ENCODE measurements at regions not wholly inside any gene's neighbourhood (a gene's known extent, or its start where the extent isn't known, plus 50 kb on each side); places are given as distances from the start of the nearest gene placed in this dataset.

DNA sequence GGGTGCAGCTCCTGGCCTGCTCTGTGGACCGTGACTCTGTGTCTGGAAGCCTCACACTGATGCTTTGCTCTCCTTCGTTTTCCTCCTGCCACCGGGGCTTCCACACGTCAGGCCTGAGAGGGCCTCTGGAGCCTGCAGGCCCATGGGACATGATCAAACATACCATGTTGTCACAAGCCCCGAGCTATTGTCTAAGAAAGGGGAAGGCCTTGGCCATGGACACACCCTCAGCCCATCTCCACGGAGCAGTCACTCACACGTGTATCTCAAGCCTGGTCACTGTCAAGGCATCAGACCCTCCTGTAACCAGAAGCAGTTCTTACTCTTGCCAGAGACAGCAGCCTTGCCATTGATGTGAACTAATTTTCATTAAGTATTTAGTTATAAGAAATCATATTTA lies 814.1 kb upstream of the SALL3 start:
- DNase-seq: no peak

DNA sequence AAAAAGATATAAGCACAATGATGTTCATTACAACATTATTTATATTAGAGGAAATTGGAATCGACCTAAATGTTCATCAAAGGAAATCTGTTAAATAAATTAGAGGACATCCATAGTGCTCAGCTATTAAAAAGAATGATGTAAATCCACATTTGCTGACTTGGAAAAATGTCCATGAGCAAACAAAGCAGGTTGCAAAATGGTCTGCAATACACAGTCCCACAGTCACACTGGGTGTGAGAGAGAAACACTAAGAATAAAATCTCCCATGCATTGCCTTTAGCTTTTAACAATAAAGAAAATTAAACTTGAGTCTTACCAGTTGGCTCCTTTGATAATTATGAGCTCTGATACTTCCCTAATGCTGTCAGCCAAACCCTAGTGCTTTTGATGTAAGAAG lies 811.1 kb upstream of the SALL3 start:
- DNase-seq: no peak

DNA sequence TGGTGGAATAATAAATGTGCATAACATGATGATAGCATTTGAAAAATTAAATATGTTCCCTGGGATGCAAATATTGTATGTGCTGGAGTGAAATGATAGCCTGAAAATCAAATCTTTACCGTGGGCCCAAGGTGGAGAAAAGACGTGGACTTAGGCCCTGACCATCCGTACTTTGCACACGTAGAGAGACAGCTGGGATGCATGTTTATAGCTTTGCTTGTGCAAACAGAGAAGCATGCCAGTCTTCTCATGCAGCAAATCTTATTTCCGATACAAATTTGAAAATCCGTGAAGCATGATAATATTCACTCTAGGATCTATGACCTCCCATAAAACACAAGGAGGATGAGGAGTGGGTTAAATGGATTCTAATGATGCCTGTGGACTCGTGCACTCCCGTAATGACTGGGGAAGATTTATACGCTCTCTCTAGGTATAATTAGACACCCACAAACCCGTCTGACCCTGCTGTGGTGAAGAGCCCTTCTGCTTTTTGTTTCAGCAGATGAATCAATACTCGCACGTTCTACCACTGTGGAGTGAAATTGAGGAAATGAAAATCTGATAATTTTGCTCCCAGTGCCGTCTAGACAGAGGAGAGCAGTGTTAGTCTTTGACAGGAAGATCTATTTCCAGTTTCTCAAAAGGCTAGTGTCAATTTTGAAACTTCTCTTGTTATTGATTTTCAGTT lies 810.3 kb upstream of the SALL3 start:
- DNase-seq: no peak

DNA sequence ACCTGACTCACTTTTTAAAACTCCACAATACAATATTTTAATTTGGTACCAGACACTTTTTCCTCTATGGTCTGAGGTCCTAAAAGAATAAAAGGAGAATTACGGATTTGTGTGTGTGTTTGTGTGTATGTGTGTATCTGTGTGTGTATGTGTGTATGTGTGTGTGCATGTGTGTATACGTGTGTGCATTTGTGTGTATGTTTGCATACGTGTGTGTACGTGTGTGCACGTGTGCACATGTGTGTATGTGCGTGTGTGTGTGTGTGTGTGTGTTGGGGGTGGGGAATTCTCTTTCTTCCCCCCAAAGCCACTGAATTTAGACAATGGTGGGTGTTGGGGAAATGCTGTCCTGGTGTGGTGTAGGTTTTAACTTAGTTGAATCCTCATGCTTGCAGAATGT lies 807.7 kb upstream of the SALL3 start:
- no peak for DNase-seq

DNA sequence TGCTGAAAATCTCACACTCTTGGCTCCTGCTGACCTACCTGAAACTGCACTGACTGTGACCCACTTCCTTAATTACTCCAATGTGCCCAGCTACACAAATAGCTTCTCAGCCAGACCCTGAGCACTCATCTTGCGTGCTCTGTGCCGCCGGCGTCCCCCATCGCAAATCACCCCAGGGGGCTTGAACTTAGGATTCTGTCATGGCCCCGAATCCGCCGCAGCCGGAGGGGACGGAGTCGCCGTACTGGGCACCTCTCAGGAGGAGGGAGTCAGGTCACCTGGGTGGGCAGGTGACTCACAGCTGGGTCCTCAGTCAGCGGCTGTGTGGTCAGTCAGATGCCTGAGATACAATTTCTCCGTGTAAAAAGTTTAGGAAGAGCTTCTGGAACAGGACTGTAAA lies 804.9 kb upstream of the SALL3 start:
- DNase-seq: no peak

DNA sequence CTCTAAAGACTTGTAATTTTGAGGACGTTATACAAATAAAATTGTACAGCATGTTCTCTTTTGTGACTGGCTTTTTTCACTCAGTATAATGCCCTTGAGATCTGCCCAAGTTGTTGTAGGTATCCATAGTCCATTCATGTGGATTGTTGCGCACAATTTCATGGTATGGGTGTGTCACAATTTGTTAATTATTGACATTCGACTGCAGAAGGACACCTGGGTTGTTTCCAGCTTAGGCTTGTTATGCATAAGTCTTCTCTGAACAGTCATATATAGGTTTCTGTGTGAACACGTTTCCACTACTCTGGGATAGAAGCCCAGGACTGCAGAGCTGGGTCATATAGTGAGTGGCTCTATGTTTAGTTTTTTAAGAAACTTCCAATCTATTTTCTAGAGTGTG lies 800.8 kb upstream of the SALL3 start:
- DNase-seq: no peak

DNA sequence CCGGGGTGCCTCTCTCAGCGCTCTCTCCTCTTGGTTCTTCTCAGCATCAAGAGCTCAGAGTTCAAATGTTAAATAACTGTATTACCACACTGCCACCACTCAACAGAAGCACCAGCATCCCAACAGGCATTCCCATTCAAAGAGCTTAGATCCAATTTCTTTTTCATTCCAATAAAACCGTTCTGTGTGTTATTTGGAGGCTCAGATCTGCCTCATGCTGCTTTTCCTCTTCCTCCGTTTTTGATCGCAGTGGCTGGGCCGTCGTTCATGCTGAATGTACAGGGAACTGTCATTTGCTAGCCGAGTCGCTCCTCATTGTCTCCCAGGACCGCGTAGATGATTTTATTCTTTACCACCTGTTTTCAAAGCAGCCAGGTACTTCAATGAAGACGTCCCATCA lies 798.9 kb upstream of the SALL3 start:
- no peak for DNase-seq

DNA sequence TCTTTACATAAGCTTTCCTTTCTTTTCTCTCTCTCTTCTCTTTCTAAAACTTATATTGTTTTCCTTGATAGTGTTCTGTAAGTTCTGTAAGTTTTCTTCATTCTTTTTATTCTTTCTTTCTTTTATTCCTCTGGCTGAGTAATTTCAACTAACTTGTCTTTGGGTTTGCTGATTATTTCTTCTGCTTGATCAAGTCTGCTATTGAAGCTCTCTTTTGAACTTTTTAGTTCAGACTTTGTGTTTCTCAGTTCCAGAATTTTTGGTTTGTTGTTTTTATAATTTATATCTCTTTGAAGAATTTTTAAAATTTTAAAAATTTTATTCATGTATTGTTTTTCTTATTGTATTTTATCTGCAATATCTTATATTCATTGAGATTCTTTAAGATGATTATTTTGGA lies 795.8 kb upstream of the SALL3 start:
- DNase-seq: no peak

DNA sequence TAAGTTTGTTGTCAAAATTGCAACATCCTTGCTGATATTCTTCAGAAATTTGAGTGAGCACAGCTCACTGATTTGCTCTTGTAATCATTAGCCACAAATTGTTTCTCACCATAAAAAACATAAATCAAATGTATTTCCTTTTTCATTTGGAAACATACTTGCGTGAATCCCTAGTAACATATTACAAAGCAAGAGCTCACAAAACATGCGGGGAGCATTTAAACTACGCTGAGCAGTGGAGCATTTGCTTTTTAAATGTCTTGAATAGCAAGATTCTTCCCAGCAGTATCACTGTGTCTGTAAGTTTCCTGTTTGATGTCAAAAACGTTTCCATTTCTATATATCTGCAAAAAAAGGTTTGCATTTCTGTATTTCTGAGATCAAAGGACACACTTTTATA lies 788.3 kb upstream of the SALL3 start:
- DNase-seq: no peak

DNA sequence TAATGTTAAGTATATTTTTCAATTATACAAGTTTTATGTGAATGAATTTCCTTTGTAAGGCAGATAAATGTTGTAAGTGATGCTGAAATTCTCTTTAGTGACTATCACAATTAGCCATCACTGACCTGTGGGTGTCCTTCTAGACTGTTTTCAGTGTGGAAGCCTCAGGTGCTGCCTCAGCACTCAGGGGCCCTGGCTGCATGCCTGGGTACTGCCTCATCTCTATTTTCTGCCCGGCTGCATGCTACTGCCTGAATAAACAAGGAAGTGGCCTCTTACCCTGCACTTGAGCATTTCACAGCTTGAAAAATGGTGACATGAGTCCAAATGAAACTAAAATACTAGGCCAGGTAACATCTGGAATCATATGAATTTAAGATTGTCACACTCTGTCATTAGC lies 787.6 kb upstream of the SALL3 start:
- DNase-seq: no peak

DNA sequence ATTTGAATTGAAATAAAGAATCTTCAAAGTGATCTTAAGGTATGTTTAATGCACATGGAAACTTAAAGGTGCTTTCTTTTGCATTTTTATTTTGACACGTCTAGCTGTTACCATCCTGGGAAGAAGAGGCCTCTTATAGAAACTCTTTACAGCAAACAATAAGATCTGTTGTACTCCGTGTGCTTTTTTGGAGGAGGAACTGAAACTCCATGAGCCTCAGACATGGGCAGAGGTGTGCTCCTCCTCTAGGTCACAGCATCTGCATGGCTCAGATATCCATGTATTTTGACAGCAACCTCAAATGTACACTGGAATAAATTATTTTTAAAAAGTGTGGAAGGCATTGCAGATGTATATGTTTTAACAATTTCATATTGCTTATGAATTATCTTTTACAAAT lies 783.3 kb upstream of the SALL3 start:
- no peak for DNase-seq

DNA sequence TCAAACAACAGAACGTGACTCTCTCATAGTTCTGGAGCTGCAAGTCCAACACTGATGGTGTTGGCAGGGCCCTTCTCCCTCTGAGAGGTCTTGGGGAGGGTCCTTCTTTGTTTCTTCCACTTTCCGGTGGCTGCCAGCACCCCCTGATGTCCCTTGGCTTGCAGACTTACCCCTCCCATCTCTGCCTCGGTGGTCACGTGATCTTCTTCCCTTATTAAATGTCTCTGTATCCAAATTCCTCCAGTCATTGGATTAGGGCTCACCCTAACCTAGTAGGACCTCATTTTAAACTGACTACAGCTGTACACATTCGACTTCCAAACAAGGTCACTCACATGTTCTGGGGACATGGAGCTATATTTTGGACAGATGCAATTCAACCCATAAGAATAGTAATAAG lies 780.6 kb upstream of the SALL3 start:
- DNase-seq: no peak

DNA sequence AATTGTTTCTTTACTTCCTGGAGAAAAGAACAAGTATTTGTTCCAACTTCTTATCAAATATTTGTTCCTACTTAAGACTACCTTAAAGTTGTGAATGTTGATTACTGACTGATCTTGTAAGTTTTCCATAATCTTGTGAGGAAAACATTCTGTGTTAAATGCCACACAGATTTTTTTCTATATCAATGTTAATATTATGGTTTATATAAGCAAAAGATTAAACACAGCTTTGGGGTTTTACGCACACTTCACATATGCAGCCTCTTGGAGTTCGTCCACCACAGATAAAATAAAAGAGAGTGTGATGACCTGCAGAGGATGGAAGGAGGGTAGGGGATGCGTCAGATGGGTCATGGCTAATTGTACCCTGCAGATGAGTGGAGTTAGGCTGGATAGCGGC lies 780.0 kb upstream of the SALL3 start:
- DNase-seq: no peak

DNA sequence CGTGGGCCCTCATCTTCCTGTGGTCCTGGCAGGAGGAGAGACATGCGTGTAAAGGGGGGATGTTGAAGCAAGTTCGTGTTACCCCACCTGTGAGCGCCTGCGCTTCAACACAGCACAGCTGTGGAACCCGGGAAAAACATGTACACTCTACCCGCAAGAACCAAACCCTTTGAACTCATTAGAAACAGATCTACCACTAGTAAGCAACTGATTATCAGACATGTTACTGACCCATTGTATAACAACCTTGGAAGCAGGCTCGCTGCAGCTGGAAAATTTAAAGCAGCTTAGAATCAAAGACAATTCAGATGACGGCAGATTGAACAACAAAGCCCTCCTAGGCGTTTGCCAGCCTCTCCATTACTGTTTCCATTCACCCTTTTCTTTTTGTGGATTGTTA lies 771.7 kb upstream of the SALL3 start:
- DNase-seq: no peak

DNA sequence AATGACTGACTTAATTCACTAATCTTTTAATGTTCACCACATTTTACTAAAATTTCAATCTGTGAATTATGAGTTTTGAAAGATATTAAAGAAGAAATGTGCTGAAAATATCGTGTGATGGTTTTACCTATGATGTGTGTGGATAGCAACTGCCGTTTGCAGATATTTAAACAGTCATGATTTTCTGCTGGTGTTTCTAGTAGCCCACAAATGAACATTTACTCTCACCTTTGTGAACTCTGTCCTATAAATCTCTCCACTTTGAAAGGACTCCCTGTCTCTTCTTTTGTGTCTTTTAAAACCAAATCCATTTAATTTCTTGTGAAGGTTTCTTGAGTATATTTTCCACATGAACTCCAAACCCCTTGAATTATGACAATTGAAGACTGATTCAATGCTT lies 771.2 kb upstream of the SALL3 start:
- no peak for DNase-seq

DNA sequence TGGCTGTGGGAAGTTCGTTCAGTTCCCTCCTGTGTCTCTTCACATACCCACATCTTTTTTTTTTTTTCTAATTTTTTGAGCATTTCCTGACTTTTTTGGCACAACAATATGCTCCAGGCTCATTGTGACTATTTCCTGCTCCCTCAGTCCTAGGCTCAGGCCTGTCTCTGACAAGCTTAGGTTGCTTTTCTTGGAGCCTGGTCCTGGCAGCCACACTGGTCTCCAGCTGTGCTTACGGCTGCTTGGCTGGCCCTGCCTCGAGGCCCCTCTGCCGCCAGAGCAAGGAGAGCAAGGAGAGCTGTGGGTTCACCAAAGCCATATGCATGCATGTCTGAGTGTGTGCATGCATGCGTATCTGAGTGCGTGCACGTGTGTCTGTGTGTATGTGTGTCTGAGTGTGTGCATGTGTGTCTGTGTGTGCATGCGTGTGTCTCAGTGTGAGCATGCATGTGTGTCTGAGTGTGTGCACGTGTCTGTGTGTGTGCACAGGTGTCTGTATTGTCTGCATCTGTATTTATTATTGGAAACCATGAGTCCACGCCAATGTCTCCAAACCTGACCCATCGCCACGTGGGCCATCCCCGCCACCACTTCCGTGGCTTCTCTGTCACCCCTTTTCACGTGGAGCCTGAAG lies 766.1 kb upstream of the SALL3 start:
- no peak for DNase-seq

DNA sequence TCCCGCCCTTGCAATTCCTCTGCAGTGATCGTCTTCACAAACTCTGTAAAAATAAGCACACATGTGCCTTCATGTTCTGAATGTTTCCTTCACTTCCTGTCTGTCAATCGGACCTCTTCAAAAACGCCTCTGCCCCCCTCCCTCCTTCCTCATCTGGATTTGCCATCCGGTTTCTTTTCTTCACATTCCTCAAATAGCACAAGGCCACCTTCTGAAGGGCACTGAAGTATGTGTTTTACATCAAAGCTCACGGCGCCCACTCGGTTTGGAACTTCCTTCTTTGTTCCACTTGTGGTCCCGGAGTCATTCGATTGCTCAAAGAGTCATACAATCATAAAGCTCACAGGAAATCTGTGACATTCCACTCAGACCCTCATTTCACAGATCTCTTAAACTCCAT lies 758.1 kb upstream of the SALL3 start:
- DNase-seq: no peak

DNA sequence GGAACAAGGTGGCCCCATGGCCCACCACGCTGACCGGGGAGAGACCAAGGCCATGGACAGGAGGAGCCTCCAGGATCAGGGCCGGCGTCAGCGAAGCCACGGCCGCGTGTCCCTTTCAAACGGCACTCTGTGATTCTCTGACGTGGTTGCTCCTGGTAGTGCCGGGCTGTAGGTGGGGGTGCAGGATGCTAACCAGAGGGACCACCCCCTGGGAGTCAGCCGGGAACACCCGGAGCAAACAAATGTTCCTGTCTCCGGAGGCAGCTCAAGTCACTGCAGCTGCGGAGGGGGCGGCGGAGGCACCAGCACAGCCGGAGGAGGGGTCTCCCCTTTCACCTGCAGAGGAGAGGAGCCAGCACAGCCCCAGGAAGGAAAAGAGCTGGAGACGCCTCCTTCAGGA lies 750.6 kb upstream of the SALL3 start:
- DNase-seq: no peak

DNA sequence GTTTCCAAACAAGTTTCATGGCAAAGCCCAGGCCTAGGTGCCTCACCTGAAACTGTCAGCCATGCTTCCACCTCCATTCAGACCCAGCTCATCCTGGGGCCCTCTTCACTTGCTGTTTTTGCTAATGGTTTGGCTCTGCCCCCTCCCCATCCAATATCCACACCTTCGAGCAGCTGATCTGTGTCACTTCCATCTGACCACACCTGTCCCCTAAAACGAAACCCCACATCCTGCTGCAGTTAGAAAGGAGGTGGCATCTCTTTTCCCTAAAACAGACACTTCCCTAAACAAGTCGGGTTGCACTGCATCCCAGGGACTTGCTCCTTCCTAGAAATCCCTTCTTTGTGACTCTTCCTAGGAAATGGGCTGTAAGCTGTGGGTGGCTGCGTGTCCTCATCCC lies 748.7 kb upstream of the SALL3 start:
- DNase-seq: no peak

DNA sequence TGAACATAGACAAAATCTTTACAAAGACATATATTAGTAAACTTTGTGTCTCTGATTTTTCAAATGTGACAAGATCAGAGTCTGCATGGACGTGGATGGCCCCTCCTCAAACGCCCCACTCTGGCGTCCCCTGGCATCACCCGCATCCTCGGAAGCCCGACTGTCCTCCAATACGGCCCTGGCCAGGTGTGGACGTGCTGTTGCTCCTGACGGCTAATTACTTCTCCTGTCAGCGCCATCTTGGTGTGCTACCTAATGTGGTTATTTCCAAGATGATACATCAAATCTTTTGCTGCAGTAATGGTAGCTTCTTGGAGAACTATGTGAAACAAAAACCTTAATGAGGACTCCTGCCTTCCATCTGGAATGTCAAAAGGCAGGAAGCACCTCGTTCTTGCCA lies 747.4 kb upstream of the SALL3 start:
- DNase-seq: no peak

DNA sequence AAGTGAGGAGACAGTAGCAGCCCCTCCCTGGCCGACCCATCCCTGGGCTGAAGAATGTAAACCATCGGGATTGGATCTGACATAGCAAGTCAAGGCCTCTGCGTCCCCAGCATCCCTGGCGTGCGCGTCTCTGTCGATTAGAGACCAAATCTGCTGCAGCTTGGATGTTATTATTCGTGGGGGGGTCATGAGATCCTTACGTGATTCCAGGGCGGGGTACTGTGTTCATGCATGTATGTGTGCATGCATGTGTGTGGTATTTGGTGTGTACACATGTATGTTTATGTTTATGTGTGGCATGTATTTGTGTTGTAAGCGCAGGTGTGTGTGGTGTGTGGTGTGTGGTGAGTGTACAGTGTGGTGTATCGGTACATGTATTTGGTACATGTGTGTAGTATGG lies 741.8 kb upstream of the SALL3 start:
- DNase-seq: no peak

DNA sequence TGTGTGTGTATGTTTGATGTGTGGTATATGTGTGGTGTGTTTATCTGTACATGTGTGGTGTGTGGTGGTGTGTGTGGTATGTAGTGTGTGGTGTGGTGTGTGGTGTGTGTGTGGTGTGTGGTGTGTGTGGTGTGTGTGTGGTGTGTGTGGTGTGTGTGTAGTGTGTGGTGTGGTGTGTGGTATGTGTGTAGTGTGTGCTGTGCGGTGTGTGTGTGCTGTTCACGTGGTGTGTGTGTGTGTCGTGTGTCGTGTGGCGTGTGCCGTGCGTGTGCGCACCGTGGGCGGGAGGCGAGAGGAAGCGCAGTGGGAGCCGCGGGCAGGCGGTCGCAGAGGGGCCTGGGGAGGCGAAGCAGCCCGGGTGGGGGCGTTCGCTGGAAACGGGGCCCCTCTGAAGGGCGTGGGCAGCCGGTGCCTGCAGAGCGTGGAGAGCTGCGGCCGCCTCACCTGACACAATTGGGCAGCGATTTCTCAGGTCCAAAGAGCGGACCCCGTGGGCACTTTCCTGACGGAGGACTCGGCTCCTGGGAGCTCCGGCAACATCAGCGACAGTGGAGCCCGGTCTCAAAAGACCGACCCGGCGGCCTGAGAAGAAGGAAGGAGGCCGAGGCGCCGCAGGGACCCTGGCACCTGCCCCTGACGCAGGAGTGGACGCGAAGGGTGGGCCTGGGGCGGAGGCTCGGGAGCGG lies 741.1 kb upstream of the SALL3 start:
- DNase-seq: no peak

DNA sequence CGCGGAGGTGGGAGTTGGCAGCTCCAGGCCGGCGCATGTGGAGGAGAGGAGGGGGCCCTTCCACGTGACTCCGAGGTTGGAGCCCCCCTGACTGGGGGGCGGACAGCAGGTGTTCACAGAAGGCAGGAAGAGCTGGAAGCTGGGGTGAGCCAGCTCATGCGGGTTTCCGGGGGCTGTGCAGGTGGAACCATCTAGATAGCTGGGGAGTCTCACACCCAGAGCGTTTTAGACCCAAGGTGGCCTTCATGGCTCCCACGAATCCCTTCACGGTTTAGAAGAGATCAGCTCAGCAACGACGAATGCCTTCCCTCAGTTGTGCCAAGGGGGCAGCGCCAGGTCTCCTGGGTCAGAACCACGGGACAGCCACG lies 740.5 kb upstream of the SALL3 start:
- no peak for DNase-seq

DNA sequence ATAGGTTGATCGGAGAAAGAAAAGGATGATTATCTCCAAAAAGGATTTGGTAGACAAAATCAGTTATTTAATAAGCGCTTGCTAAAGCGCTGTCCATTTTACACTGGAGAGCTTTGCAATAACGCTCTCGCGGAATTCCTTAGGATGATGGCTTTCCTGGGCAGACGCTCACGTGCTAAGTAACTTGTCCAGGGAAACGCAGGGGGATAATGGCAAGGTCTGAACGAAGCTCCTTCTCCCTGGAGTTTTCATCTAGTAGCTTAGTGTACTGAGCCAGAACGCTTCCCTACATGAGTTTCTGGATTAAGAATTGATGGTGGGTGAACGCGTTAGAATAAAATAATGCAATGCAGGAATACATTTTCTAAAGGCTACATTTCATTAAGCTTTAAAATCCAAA lies 739.5 kb upstream of the SALL3 start:
- DNase-seq: no peak
